ENCODE measurements at regions not wholly inside any gene's neighbourhood (a gene's known extent, or its start where the extent isn't known, plus 50 kb on each side); places are given as distances from the start of the nearest gene placed in this dataset.

- no peak overlapping the region for H3K4me3 ChIP-seq
- TF ChIP-seq CTCF (IDR thresholded peaks at IDR 0.05), result no peak
- DNase-seq (ENCODE audit: low spot score), result no peak
- H3K27ac ChIP-seq, result no peak overlapping the region
Observed at GRCh38 chr21:22632176-22632575, 1634.0 kb downstream of the NCAM2 start.

- DNase-seq (ENCODE audit: low spot score), result no peak
- H3K4me3 ChIP-seq, result no peak overlapping the region
- no peak for TF ChIP-seq CTCF (IDR thresholded peaks at IDR 0.05)
- H3K27ac ChIP-seq, result no peak overlapping the region
Observed at GRCh38 chr21:22649246-22649645, 1651.0 kb downstream of the NCAM2 start.

- no peak for DNase-seq (ENCODE audit: low spot score)
- Histone ChIP-seq H3K27ac (no peak overlapping the region), H3K4me3 (no peak overlapping the region)
- no peak for TF ChIP-seq CTCF (IDR thresholded peaks at IDR 0.05)
Observed at GRCh38 chr21:22650226-22650625, 1652.0 kb downstream of the NCAM2 start.

GRCh38 chr21:22657781-22658180 lies 1659.6 kb downstream of the NCAM2 start:
- Histone ChIP-seq H3K27ac (no peak overlapping the region), H3K4me3 (no peak overlapping the region)
- no peak for TF ChIP-seq CTCF (IDR thresholded peaks at IDR 0.05)
- DNase-seq (ENCODE audit: low spot score), result no peak

GRCh38 chr21:22670148-22670547 lies 1671.9 kb downstream of the NCAM2 start:
- no peak overlapping the region for H3K4me3 ChIP-seq
- DNase-seq (ENCODE audit: low spot score), result no peak
- TF ChIP-seq CTCF (IDR thresholded peaks at IDR 0.05), result no peak
- no peak overlapping the region for H3K27ac ChIP-seq

- DNase-seq (ENCODE audit: low spot score), result no peak
- TF ChIP-seq CTCF (IDR thresholded peaks at IDR 0.05), result no peak
- no peak overlapping the region for H3K27ac ChIP-seq
- H3K4me3 ChIP-seq, result no peak overlapping the region
Observed at GRCh38 chr21:22679207-22679606, 1681.0 kb downstream of the NCAM2 start.

- no peak for DNase-seq (ENCODE audit: low spot score)
- H3K27ac ChIP-seq, result no peak overlapping the region
- H3K4me3 ChIP-seq, result no peak overlapping the region
- no peak for TF ChIP-seq CTCF (IDR thresholded peaks at IDR 0.05)
Observed at GRCh38 chr21:22691658-22692057, 1693.4 kb downstream of the NCAM2 start.

Measured in coronary artery (tissue), 2 donors.